K562 (cell line): ENCODE measurements at regions not wholly inside any gene's neighbourhood (a gene's known extent, or its start where the extent isn't known, plus 50 kb on each side); places are given as distances from the start of the nearest gene placed in this dataset.

Experiments
- ATAC-seq: fragments of 200-7000 bp; cut with Tn5 transposase; 3 replicates; pipeline ENCODE4 v1.9.1; 2020; ENCODE audit warnings: moderate library complexity
- BruUV-seq: library from RNA; stranded (reverse); fragments of 400-500 nt; replicated peaks from 2 replicates; lab custom pipeline; 2021; lab: Mats Ljungman, UMichigan
- CTCF ChIA-PET: fragments of 300-600 bp; formaldehyde crosslinking; extraction: SDS; loops from one replicate; lab custom pipeline; 2021; ENCODE audit warnings: low intra/inter-chr PET ratio; lab: Yijun Ruan, JAX
- POLR2A ChIA-PET: fragments of 300-600, 350-650 bp; sonication (Branson Sonifier 250); formaldehyde crosslinking; extraction: SDS; loops from one replicate; lab custom pipeline; 2021; ENCODE audit warnings: antibody characterized with exemption, inconsistent platforms; lab: Yijun Ruan, JAX
- DNase-seq, 4 experiments: peaks; one replicate each; pipeline versions ENCODE4 v3.0.0 to v3.0.0-alpha.2; 2011 to 2018; ENCODE audit warnings: low spot score in 3 of 4, mixed read lengths in 3 of 4; ENCODE audit errors: extremely low read depth in 1 of 4
- FAIRE-seq: peaks from 2 replicates; lab custom pipeline; 2011; peaks lifted over from hg19 to GRCh38; lab: Jason Lieb, UNC
- H2AFZ ChIP-seq: 2 replicates; pipeline ENCODE4 v1.6.0; 2011; ENCODE audit warnings: low read depth, low read length, control low read depth, inconsistent platforms
- H3K27ac ChIP-seq: fragments of 200-600 bp; 3 replicates; pipeline ENCODE4 v1.8.0; 2011; ENCODE audit warnings: low read depth, mild to moderate bottlenecking, control low read depth, inconsistent platforms, low read length, moderate library complexity, mixed read lengths; ENCODE audit errors: extremely low read depth
- H3K27me3 ChIP-seq, 2 experiments: fragments of 300-600 bp in 1 of 2; 2 replicates in 1 of 2; 3 replicates in 1 of 2; pipeline versions ENCODE4 v1.6.0 to v1.8.0; 2011; ENCODE audit warnings: inconsistent platforms in 2 of 2, low read length in 2 of 2, mild to moderate bottlenecking in 1 of 2, mixed read lengths in 1 of 2, moderate library complexity in 1 of 2; ENCODE audit not compliant: control insufficient read depth in 2 of 2, insufficient read depth in 2 of 2
- H3K36me3 ChIP-seq: fragments of 300-600 bp; 3 replicates; pipeline ENCODE4 v1.8.0; 2011; ENCODE audit warnings: mild to moderate bottlenecking, low read length, inconsistent platforms; ENCODE audit not compliant: control insufficient read depth, insufficient read depth
- H3K4me1 ChIP-seq, 2 experiments: fragments of 200-600 bp in 1 of 2; replicated peaks in 1 of 2; 2 replicates in 1 of 2; 3 replicates in 1 of 2; pipeline versions ENCODE4 v1.5.1 to v1.8.0; 2011; ENCODE audit warnings: inconsistent platforms in 2 of 2, low read length in 2 of 2, mild to moderate bottlenecking in 1 of 2, mixed read lengths in 1 of 2, moderate library complexity in 1 of 2; ENCODE audit not compliant: control insufficient read depth in 2 of 2, insufficient read depth in 2 of 2
- H3K4me2 ChIP-seq: 2 replicates; pipeline ENCODE4 v1.6.1; 2011; ENCODE audit warnings: low read length, control low read depth, inconsistent platforms, mixed read lengths; ENCODE audit not compliant: insufficient read depth
- H3K4me3 ChIP-seq: fragments of 200-600 bp; sonication (generic), shearing (Covaris generic); 2 replicates; pipeline ENCODE4 v1.5.1; 2016; ENCODE audit warnings: control low read depth, inconsistent platforms
- H3K79me2 ChIP-seq: fragments of 200-600 bp; 3 replicates; pipeline ENCODE4 v1.8.0; 2011; ENCODE audit warnings: low read length, inconsistent platforms; ENCODE audit not compliant: control insufficient read depth, insufficient read depth
- H3K9ac ChIP-seq, 2 experiments: 2 replicates each; pipeline versions ENCODE4 v1.6.0 to v1.6.1; 2011; ENCODE audit warnings: low read depth in 2 of 2, low read length in 2 of 2, control low read depth in 1 of 2, inconsistent platforms in 1 of 2, mild to moderate bottlenecking in 1 of 2, mixed read lengths in 1 of 2; ENCODE audit not compliant: insufficient read depth in 1 of 2
- H3K9me1 ChIP-seq: one replicate; pipeline ENCODE4 v1.6.0; 2011; ENCODE audit warnings: inconsistent platforms, mild to moderate bottlenecking, low read length, moderate library complexity; ENCODE audit not compliant: control insufficient read depth, insufficient read depth
- H3K9me3 ChIP-seq: replicated peaks from 2 replicates; pipeline ENCODE4 v1.5.1; 2011; ENCODE audit warnings: low read depth, low read length, inconsistent platforms; ENCODE audit not compliant: control insufficient read depth, insufficient read depth
- H4K20me1 ChIP-seq: replicated peaks from 2 replicates; pipeline ENCODE4 v1.6.1; 2011; ENCODE audit warnings: low read length, inconsistent platforms, mixed read lengths; ENCODE audit not compliant: control insufficient read depth, insufficient read depth
- CEBPG ChIP-seq, 3 experiments: fragments of 200-800 bp in 1 of 3; sonication (Bioruptor generic) in 1 of 3; sonication (generic) in 1 of 3; formaldehyde crosslinking in 1 of 3; IDR thresholded peaks in 2 of 3; conservative IDR thresholded peaks in 1 of 3; 2 replicates each; pipeline versions ENCODE4 v1.6.1 to v1.8.0; 2016 to 2022; ENCODE audit warnings: missing compliant biosample characterization in 2 of 3, missing genetic modification characterization in 2 of 3, mild to moderate bottlenecking in 1 of 3, missing genetic modification reagents in 1 of 3
- CSDE1 ChIP-seq, 2 experiments: fragments of 450-650 bp; IDR thresholded peaks; 2 replicates each; pipeline ENCODE4 v1.6.1; 2016; ENCODE audit warnings: mild to moderate bottlenecking in 1 of 2
- HDAC8 ChIP-seq: fragments of 450-650 bp; IDR thresholded peaks from 2 replicates; pipeline ENCODE4 v1.6.1; 2016; ENCODE audit warnings: mild to moderate bottlenecking, missing genetic modification characterization, moderate library complexity, missing compliant biosample characterization
- KLF13 ChIP-seq: fragments of 450-650 bp; IDR thresholded peaks from 2 replicates; pipeline ENCODE4 v1.6.1; 2016; ENCODE audit warnings: missing genetic modification characterization, low read depth, mild to moderate bottlenecking, missing compliant biosample characterization, moderate library complexity, borderline replicate concordance
- MCM2 ChIP-seq: fragments of 450-650 bp; IDR thresholded peaks from 2 replicates; pipeline ENCODE4 v1.6.1; 2017; ENCODE audit warnings: low read depth, mild to moderate bottlenecking
- NFRKB ChIP-seq: fragments of 450-650 bp; IDR thresholded peaks from 2 replicates; pipeline ENCODE4 v1.6.1; 2016; ENCODE audit warnings: low read depth
- NRF1 ChIP-seq, 2 experiments: fragments of 450-650 bp; IDR thresholded peaks in 1 of 2; conservative IDR thresholded peaks in 1 of 2; 2 replicates each; pipeline ENCODE4 v1.6.1; 2014; ENCODE audit warnings: mild to moderate bottlenecking in 2 of 2
- SUPT5H ChIP-seq: fragments of 450-650 bp; IDR thresholded peaks from 2 replicates; pipeline ENCODE4 v1.6.1; 2016
- ZNF354B ChIP-seq: fragments of 250-450 bp; sonication (Bioruptor Pico); IDR thresholded peaks from 2 replicates; pipeline ENCODE4 v1.4.0; 2020
- ZNF431 ChIP-seq: sonication (generic); formaldehyde crosslinking; IDR thresholded peaks from 2 replicates; pipeline ENCODE4 v1.8.0; 2022; ENCODE audit warnings: mild to moderate bottlenecking, missing genetic modification reagents
- WGBS: fragments of 100-300 bp; shearing (Covaris generic); methylation state at CpG from one replicate; pipeline ENCODE4 v1.1.6; 2016; ENCODE audit warnings: low coverage, mixed read lengths; ENCODE audit not compliant: insufficient coverage; ENCODE audit errors: missing lambda C conversion rate; 5-methylcytosine and 5-hydroxymethylcytosine counted together
- in situ Hi-C: fragments of 300-500 bp; cut with MboI; formaldehyde crosslinking; loops from 4 replicates; pipeline ENCODE4 v1.15.0; 2018; ENCODE audit warnings: inconsistent platforms, mixed read lengths
- intact Hi-C: fragments of 100-400 bp; cut with micrococcal nuclease; formaldehyde crosslinking; loops from 2 replicates; pipeline ENCODE4 v1.14.2; 2022
- TF ChIP-seq, protein P1 (sequence below): sonication (generic); formaldehyde crosslinking; IDR thresholded peaks from 2 replicates; pipeline ENCODE4 v1.8.1; 2022; ENCODE audit warnings: missing genetic modification reagents
- TF ChIP-seq, protein P2 (sequence below): fragments of 250-450 bp; sonication (Bioruptor Pico); IDR thresholded peaks from 2 replicates; pipeline ENCODE4 v1.5.0; 2020; ENCODE audit warnings: mild to moderate bottlenecking, borderline replicate concordance
- TF ChIP-seq, protein P3 (sequence below): IDR thresholded peaks from 2 replicates; pipeline ENCODE4 v1.6.1; 2016; ENCODE audit warnings: missing genetic modification characterization, missing compliant biosample characterization

DNA sequence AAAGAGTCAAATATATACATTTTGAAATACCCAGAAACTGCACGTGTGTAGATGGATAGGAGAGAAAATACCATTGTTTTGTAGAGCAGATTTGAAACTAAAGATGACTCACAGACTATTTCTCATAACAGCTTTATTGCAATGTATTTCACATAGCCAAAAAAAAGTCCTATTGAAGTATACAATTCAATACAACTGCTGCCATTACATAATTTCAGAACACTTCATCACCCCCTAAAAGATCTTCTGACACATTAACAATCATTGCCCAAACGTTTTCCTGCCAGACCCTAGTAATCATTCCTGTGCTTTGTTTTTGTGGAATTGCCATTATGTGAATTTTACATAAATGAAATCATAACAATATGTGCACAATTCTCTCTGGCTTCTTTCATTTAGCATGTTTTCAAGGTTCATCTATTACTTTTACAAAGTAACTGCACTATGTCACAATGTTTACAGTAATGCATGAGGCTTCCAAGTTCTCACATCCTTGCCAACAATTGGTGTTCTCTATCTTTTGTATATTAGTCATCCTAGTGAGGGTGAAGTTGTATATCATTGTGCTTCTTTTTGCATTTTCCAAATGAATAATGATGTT lies 378.6 kb upstream of the CWC22 start:
- no peak for DNase-seq
- H4K20me1 ChIP-seq = no peaks in the 10 kb centered on the region
- no peak for TF ChIP-seq MCM2
- TF ChIP-seq ZNF354B = no peak
- no peak for TF ChIP-seq CSDE1 (IDR thresholded peaks at IDR 0.05)
- TF ChIP-seq, protein P1, sequence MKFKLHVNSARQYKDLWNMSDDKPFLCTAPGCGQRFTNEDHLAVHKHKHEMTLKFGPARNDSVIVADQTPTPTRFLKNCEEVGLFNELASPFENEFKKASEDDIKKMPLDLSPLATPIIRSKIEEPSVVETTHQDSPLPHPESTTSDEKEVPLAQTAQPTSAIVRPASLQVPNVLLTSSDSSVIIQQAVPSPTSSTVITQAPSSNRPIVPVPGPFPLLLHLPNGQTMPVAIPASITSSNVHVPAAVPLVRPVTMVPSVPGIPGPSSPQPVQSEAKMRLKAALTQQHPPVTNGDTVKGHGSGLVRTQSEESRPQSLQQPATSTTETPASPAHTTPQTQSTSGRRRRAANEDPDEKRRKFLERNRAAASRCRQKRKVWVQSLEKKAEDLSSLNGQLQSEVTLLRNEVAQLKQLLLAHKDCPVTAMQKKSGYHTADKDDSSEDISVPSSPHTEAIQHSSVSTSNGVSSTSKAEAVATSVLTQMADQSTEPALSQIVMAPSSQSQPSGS (CRISPR knock-in tag) = no peak
- TF ChIP-seq, protein P2, sequence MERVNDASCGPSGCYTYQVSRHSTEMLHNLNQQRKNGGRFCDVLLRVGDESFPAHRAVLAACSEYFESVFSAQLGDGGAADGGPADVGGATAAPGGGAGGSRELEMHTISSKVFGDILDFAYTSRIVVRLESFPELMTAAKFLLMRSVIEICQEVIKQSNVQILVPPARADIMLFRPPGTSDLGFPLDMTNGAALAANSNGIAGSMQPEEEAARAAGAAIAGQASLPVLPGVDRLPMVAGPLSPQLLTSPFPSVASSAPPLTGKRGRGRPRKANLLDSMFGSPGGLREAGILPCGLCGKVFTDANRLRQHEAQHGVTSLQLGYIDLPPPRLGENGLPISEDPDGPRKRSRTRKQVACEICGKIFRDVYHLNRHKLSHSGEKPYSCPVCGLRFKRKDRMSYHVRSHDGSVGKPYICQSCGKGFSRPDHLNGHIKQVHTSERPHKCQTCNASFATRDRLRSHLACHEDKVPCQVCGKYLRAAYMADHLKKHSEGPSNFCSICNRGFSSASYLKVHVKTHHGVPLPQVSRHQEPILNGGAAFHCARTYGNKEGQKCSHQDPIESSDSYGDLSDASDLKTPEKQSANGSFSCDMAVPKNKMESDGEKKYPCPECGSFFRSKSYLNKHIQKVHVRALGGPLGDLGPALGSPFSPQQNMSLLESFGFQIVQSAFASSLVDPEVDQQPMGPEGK = no peak
- no peak for TF ChIP-seq ZNF431 (CRISPR knock-in tag)
- no peak for TF ChIP-seq SUPT5H
- no peak for TF ChIP-seq CEBPG (CRISPR knock-in tag; IDR thresholded peaks at IDR 0.05)
- TF ChIP-seq CEBPG (tag; conservative IDR thresholded peaks at IDR 0.05 in 1 of 2, IDR thresholded peaks at IDR 0.05 in 1 of 2) = no peak
- no peak for TF ChIP-seq NRF1 (conservative IDR thresholded peaks at IDR 0.05 in 1 of 2, IDR thresholded peaks at IDR 0.05 in 1 of 2)
- TF ChIP-seq, protein P3, sequence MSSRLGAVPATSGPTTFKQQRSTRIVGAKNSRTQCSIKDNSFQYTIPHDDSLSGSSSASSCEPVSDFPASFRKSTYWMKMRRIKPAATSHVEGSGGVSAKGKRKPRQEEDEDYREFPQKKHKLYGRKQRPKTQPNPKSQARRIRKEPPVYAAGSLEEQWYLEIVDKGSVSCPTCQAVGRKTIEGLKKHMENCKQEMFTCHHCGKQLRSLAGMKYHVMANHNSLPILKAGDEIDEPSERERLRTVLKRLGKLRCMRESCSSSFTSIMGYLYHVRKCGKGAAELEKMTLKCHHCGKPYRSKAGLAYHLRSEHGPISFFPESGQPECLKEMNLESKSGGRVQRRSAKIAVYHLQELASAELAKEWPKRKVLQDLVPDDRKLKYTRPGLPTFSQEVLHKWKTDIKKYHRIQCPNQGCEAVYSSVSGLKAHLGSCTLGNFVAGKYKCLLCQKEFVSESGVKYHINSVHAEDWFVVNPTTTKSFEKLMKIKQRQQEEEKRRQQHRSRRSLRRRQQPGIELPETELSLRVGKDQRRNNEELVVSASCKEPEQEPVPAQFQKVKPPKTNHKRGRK (tag) = no peak
- TF ChIP-seq NFRKB = no peak
- TF ChIP-seq KLF13 (tag) = no peak
- no peak for TF ChIP-seq HDAC8
- TF ChIP-seq, all 486 proteins: peak for 0
- BruUV-seq = no TSS peak
- intact Hi-C loops = no loop called here
- Histone ChIP-seq H3K4me1 (no peaks in the 10 kb centered on the region), H3K4me3 (no peak overlapping the region), H3K9me1 (no peaks in the 10 kb centered on the region), H3K9ac (no peak overlapping the region), H3K9me3 (no peaks in the 10 kb centered on the region), H3K4me2 (no peak overlapping the region), H2AFZ (no peak overlapping the region), H3K27me3 (no peaks in the 10 kb centered on the region), H3K36me3 (no peaks in the 10 kb centered on the region), H3K27ac (no peak overlapping the region), H3K79me2 (no peaks in the 10 kb centered on the region)
- 0% methylated on average over 2 of the region's 2 CpGs for WGBS
- ATAC-seq (no peak), FAIRE-seq (no peak)
- in situ Hi-C loops = no loop called here
- POLR2A ChIA-PET = no interaction called here
- CTCF ChIA-PET = no interaction called here
